A549 (cell line): ENCODE measurements at regions not wholly inside any gene's neighbourhood (a gene's known extent, or its start where the extent isn't known, plus 50 kb on each side); places are given as distances from the start of the nearest gene placed in this dataset.

Experiments
- ATAC-seq, 2 experiments: fragments of 200-7000 bp in 1 of 2; fragments of >200 bp in 1 of 2; cut with Nextera tagmentation in 1 of 2; cut with Tn5 transposase in 1 of 2; 3 replicates each; pipeline versions ENCODE4 v1.8.0 to v1.9.1; 2018 to 2020; ENCODE audit warnings: mild to moderate bottlenecking in 1 of 2, moderate library complexity in 1 of 2
- CTCF ChIA-PET: fragments of 300-600 bp; sonication (Branson Sonifier 250); formaldehyde crosslinking; extraction: SDS; loops from one replicate; lab custom pipeline; 2021; ENCODE audit warnings: antibody characterized with exemption, inconsistent platforms; lab: Yijun Ruan, JAX
- POLR2A ChIA-PET: fragments of 350-600 bp; formaldehyde crosslinking; extraction: SDS; loops from one replicate; lab custom pipeline; 2021; ENCODE audit warnings: antibody characterized with exemption, inconsistent platforms; lab: Yijun Ruan, JAX
- DNase-seq, 2 experiments: peaks; one replicate each; pipeline versions ENCODE4 v3.0.0 to v3.0.0-alpha.2; 2011 to 2016; ENCODE audit warnings: low read depth in 1 of 2, low spot score in 1 of 2
- FAIRE-seq: peaks from 2 replicates; lab custom pipeline; 2011; peaks lifted over from hg19 to GRCh38; lab: Jason Lieb, UNC
- H3K27ac ChIP-seq, 2 experiments: fragments of >200 bp; sonication (Bioruptor Twin); formaldehyde crosslinking; 3 replicates each; pipeline ENCODE4 v1.5.1; 2016 to 2017
- H3K4me1 ChIP-seq: fragments of >200 bp; sonication (Bioruptor Twin); formaldehyde crosslinking; 3 replicates; pipeline ENCODE4 v1.6.1; 2016
- H3K4me2 ChIP-seq: fragments of >200 bp; sonication (Bioruptor Twin); formaldehyde crosslinking; 3 replicates; pipeline ENCODE4 v1.6.1; 2016
- H3K4me3 ChIP-seq: fragments of >200 bp; sonication (Bioruptor Twin); formaldehyde crosslinking; 3 replicates; pipeline ENCODE4 v1.5.1; 2016
- H3K9me3 ChIP-seq: fragments of >200 bp; sonication (Bioruptor Twin); formaldehyde crosslinking; 3 replicates; pipeline ENCODE4 v1.6.1; 2016
- BCL3 ChIP-seq: fragments of >200 bp; sonication (Bioruptor Twin); formaldehyde crosslinking; IDR thresholded peaks from 3 replicates; pipeline ENCODE4 v1.6.1; 2016
- CBX2 ChIP-seq: fragments of 200-600 bp; sonication (generic); IDR thresholded peaks from 2 replicates; pipeline ENCODE4 v1.6.1; 2016; ENCODE audit warnings: low read depth, mild to moderate bottlenecking, borderline replicate concordance
- CHD2 ChIP-seq: fragments of 150-350 bp; IDR thresholded peaks from 2 replicates; pipeline ENCODE4 v1.6.1; 2014; ENCODE audit warnings: low read length; ENCODE audit not compliant: partially characterized antibody
- CHD4 ChIP-seq: fragments of 200-600 bp; sonication (generic); IDR thresholded peaks from 2 replicates; pipeline ENCODE4 v1.6.1; 2016; ENCODE audit warnings: antibody characterized with exemption, mild to moderate bottlenecking, borderline replicate concordance
- E2F6 ChIP-seq: IDR thresholded peaks from 2 replicates; pipeline ENCODE4 v1.6.1; 2012; ENCODE audit warnings: low read depth, borderline replicate concordance
- EHMT2 ChIP-seq: fragments of 200-600 bp; sonication (generic); IDR thresholded peaks from 2 replicates; pipeline ENCODE4 v1.6.1; 2016; ENCODE audit warnings: antibody characterized with exemption, low read depth, mild to moderate bottlenecking, moderate library complexity
- FOXS1 ChIP-seq: fragments of 250-450 bp; sonication (Bioruptor Pico); IDR thresholded peaks from 2 replicates; pipeline ENCODE4 v1.5.0; 2020; ENCODE audit warnings: mild to moderate bottlenecking, moderate library complexity
- HEYL ChIP-seq: fragments of 250-450 bp; sonication (Bioruptor Pico); IDR thresholded peaks from 2 replicates; pipeline ENCODE4 v1.8.0; 2021; ENCODE audit warnings: mild to moderate bottlenecking, moderate library complexity
- HOXB5 ChIP-seq: fragments of 250-450 bp; sonication (Bioruptor Pico); IDR thresholded peaks from 2 replicates; pipeline ENCODE4 v1.5.0; 2020; ENCODE audit warnings: mild to moderate bottlenecking, moderate library complexity
- MAZ ChIP-seq: fragments of 150-350 bp; IDR thresholded peaks from 2 replicates; pipeline ENCODE4 v1.6.1; 2014; ENCODE audit warnings: antibody characterized with exemption, low read depth, low read length, borderline replicate concordance
- PHF8 ChIP-seq: fragments of 200-600 bp; sonication (generic); IDR thresholded peaks from 2 replicates; pipeline ENCODE4 v1.6.1; 2016; ENCODE audit warnings: low read depth, mild to moderate bottlenecking, antibody characterized with exemption, moderate library complexity, borderline replicate concordance
- POLR2AphosphoS2 ChIP-seq: conservative IDR thresholded peaks from 2 replicates; pipeline ENCODE4 v1.6.1; 2012; ENCODE audit warnings: low read length, improper control_type of control experiment, inconsistent platforms
- RAD21 ChIP-seq, 2 experiments: fragments of >200 bp in 1 of 2; sonication (Bioruptor Twin) in 1 of 2; formaldehyde crosslinking in 1 of 2; IDR thresholded peaks in 1 of 2; conservative IDR thresholded peaks in 1 of 2; 2 replicates in 1 of 2; 3 replicates in 1 of 2; pipeline ENCODE4 v1.6.1; 2012 to 2018; ENCODE audit warnings: inconsistent platforms in 1 of 2
- SMC3 ChIP-seq: fragments of >200 bp; sonication (Bioruptor Twin); formaldehyde crosslinking; IDR thresholded peaks from 3 replicates; pipeline ENCODE4 v1.6.1; 2018; ENCODE audit warnings: inconsistent platforms
- WGBS: methylation state at CpG from one replicate; pipeline ENCODE4 v1.1.6; 2017; ENCODE audit errors: missing lambda C conversion rate; 5-methylcytosine and 5-hydroxymethylcytosine counted together
- TF ChIP-seq, protein P1 (sequence below): fragments of 250-450 bp; sonication (Bioruptor Pico); IDR thresholded peaks from 2 replicates; pipeline ENCODE4 v1.5.0; 2021; ENCODE audit warnings: mild to moderate bottlenecking, moderate library complexity, borderline replicate concordance
- TF ChIP-seq, protein P2 (sequence below): fragments of 200-600 bp; sonication (generic); IDR thresholded peaks from 2 replicates; pipeline ENCODE4 v1.6.1; 2016; ENCODE audit warnings: antibody characterized with exemption, mild to moderate bottlenecking, moderate library complexity
- TF ChIP-seq, protein P3 (sequence below): fragments of 450-650 bp; IDR thresholded peaks from 2 replicates; pipeline ENCODE4 v1.6.1; 2014; ENCODE audit warnings: antibody characterized with exemption

GRCh38 chr3:177982034-177982433, 554.2 kb upstream of the KCNMB2 start (continued):
- TF ChIP-seq, protein P1, sequence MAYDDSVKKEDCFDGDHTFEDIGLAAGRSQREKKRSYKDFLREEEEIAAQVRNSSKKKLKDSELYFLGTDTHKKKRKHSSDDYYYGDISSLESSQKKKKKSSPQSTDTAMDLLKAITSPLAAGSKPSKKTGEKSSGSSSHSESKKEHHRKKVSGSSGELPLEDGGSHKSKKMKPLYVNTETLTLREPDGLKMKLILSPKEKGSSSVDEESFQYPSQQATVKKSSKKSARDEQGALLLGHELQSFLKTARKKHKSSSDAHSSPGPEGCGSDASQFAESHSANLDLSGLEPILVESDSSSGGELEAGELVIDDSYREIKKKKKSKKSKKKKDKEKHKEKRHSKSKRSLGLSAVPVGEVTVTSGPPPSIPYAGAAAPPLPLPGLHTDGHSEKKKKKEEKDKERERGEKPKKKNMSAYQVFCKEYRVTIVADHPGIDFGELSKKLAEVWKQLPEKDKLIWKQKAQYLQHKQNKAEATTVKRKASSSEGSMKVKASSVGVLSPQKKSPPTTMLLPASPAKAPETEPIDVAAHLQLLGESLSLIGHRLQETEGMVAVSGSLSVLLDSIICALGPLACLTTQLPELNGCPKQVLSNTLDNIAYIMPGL (CRISPR knock-in tag) = no peak

DNA sequence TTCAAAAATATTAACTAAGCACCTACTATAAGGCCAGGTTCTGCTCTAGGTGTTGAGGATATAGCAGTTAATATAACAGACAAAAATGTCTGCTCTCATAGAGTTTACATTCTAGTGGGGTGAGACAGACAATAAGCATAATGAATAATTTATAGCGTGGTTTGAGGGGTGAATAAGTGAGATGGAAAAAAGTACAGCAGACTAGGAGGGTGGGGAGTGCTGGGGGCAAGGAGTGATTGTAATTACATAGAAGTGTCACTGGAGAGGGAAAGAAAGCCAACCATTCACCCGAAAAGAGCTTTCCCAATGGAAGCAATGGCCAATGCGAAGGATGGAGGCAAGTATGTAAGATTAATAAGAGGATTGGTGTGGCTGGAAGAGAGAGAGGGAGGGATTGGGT, 552.9 kb upstream of the KCNMB2 start:
- Histone ChIP-seq H3K4me3 (no peak overlapping the region), H3K4me2 (no peak overlapping the region)
- POLR2A ChIA-PET = no interaction called here
- TF ChIP-seq HEYL (no peak), HOXB5 (CRISPR knock-in tag) (no peak)
- TF ChIP-seq, all 56 proteins: peak for 0
- WGBS = 95% methylated on average over 3 of the region's 3 CpGs
- ATAC-seq = no peak
- DNase-seq = no peak
- Histone ChIP-seq H3K9me3 (no peaks in the 10 kb centered on the region), H3K27ac (peak overlapping the region in 1 of 2 experiments; percentile 12; a peak in 1 of 6 replicates), H3K4me1 (peaks cover 8% of the 10 kb centered on the region; the same call in 1 of the 3 replicates)
- FAIRE-seq = no peak
- CTCF ChIA-PET = interaction anchor here (0.6 kb wide), 1 partner anchor 84 kb away, joined by 3 read pairs; no protein-coding TSS in a partner anchor

- WGBS = 74% methylated on average over 6 of the region's 6 CpGs
- ChIA-PET CTCF (interaction anchor here (1.1 kb wide), 1 partner anchor 8 kb away, joined by 3 read pairs; no protein-coding TSS in a partner anchor), POLR2A (no interaction called here)
- DNase-seq (no peak), ATAC-seq (no peak), FAIRE-seq (no peak)
- TF ChIP-seq, protein P2, sequence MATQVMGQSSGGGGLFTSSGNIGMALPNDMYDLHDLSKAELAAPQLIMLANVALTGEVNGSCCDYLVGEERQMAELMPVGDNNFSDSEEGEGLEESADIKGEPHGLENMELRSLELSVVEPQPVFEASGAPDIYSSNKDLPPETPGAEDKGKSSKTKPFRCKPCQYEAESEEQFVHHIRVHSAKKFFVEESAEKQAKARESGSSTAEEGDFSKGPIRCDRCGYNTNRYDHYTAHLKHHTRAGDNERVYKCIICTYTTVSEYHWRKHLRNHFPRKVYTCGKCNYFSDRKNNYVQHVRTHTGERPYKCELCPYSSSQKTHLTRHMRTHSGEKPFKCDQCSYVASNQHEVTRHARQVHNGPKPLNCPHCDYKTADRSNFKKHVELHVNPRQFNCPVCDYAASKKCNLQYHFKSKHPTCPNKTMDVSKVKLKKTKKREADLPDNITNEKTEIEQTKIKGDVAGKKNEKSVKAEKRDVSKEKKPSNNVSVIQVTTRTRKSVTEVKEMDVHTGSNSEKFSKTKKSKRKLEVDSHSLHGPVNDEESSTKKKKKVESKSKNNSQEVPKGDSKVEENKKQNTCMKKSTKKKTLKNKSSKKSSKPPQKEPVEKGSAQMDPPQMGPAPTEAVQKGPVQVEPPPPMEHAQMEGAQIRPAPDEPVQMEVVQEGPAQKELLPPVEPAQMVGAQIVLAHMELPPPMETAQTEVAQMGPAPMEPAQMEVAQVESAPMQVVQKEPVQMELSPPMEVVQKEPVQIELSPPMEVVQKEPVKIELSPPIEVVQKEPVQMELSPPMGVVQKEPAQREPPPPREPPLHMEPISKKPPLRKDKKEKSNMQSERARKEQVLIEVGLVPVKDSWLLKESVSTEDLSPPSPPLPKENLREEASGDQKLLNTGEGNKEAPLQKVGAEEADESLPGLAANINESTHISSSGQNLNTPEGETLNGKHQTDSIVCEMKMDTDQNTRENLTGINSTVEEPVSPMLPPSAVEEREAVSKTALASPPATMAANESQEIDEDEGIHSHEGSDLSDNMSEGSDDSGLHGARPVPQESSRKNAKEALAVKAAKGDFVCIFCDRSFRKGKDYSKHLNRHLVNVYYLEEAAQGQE = no peak
- TF ChIP-seq MAZ = no peak
- TF ChIP-seq RAD21 (conservative IDR thresholded peaks at IDR 0.05 in 1 of 2, IDR thresholded peaks at IDR 0.05 in 1 of 2) = no peak
- no peak for TF ChIP-seq FOXS1
- no peak for TF ChIP-seq HOXB5 (CRISPR knock-in tag)
- TF ChIP-seq E2F6 = no peak
- no peak for TF ChIP-seq CHD2
- TF ChIP-seq SMC3 = no peak
- TF ChIP-seq, protein P3, sequence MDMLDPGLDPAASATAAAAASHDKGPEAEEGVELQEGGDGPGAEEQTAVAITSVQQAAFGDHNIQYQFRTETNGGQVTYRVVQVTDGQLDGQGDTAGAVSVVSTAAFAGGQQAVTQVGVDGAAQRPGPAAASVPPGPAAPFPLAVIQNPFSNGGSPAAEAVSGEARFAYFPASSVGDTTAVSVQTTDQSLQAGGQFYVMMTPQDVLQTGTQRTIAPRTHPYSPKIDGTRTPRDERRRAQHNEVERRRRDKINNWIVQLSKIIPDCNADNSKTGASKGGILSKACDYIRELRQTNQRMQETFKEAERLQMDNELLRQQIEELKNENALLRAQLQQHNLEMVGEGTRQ = no peak
- TF ChIP-seq BCL3 = no peak
- no peak for TF ChIP-seq POLR2AphosphoS2
- TF ChIP-seq CBX2 = no peak
- TF ChIP-seq PHF8 = no peak
- TF ChIP-seq EHMT2 = no peak
- no peak for TF ChIP-seq CHD4
- Histone ChIP-seq H3K27ac (no peak overlapping the region), H3K4me2 (no peak overlapping the region), H3K4me3 (no peak overlapping the region), H3K9me3 (no peaks in the 10 kb centered on the region), H3K4me1 (no peaks in the 10 kb centered on the region)
Measured at GRCh38 chr3:177992993-177993970, 543.0 kb upstream of the KCNMB2 start.
